GM13976 (cell line): ENCODE measurements at regions not wholly inside any gene's neighbourhood (a gene's known extent, or its start where the extent isn't known, plus 50 kb on each side); places are given as distances from the start of the nearest gene placed in this dataset.
A peak's percentile ranks its signal among the peaks of the same experiment; 100 is the strongest.

ENCODE experiments used
- DNase-seq: peaks from one replicate; pipeline ENCODE4 v3.0.0; 2012; ENCODE audit warnings: low spot score
- CTCF ChIP-seq: IDR thresholded peaks from 2 replicates; pipeline ENCODE4 v1.5.1; 2012; ENCODE audit warnings: borderline replicate concordance, mild to moderate bottlenecking; ENCODE audit not compliant: insufficient read depth; ENCODE audit errors: extremely low read depth, missing control alignments, control extremely low read depth
- in situ Hi-C: fragments of 300-500 bp; cut with MboI; formaldehyde crosslinking; loops from one replicate; pipeline ENCODE4 v1.12.0; 2022; ENCODE audit warnings: low sequenced_read_pairs, mixed read lengths, inconsistent platforms; ENCODE audit not compliant: unreplicated experiment

GRCh38 chr22:23392420-23393121, 187.5 kb downstream of the IGLL1 start:
- DNase-seq = no peak
- in situ Hi-C loops = no loop called here
- no peak for TF ChIP-seq CTCF

GRCh38 chr22:23391022-23391421, 189.1 kb downstream of the IGLL1 start:
- no peak for TF ChIP-seq CTCF
- no peak for DNase-seq
- in situ Hi-C loops = no loop called here

GRCh38 chr22:23389271-23390071, 190.6 kb downstream of the IGLL1 start:
- no peak for DNase-seq
- in situ Hi-C loops = no loop called here
- TF ChIP-seq CTCF = no peak

DNA sequence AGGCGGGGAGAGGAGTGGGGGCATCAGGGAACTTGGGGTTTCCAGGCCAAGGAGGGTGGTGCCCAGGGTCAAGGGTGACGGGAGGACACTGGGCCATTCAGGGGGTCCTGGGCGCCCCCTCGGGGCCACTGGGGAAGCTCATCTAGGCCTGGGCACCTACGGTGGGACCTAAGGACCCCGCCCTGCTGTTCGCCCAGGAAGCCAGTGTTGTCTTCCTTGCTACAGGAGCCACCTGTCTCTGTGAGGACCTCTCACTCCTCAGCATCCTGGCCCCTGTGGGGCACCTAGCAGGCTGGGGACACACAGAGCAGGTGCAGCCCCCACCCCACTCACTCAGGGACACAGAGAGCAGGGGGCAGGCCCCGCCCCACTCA, 191.6 kb downstream of the IGLL1 start:
- in situ Hi-C loops = no loop called here
- no peak for DNase-seq
- no peak for TF ChIP-seq CTCF

DNA sequence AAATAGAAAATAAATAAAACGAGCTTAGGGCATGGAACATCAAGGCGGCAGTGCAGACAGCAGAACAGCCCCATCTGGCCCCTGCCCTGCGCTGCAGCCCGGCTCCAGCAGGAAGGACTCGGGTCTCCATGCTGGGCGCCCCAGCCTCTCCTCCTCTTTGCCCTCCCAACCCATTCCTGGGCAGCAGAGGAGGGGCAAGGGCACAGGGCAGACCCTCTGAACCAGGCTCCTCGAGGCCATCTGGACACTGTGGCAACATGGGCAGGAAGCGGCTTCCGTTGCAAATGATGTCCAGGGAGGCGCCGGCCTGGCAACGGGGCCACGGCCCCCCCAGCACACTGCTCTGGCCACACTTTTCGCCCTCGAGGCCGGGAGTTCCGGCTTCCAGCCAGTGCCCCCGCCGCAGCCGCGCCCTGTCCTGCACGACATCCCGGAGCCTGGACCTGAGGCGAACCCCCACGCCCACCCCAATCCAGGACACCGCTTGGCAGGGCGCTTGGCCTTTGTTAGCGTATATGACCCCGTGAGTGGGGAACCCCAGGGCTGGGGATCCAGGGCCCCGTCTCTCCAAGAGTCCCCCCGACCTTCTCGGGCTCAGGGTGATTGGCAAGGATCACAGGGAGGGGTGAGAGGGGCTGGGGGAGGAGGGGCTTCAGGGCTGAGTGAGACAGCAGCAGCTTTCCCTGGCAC, 192.1 kb downstream of the IGLL1 start:
- no peak for TF ChIP-seq CTCF
- in situ Hi-C loops = no loop called here
- DNase-seq = no peak

- no peak for TF ChIP-seq CTCF
- in situ Hi-C loops = no loop called here
- DNase-seq = peak; percentile 32
These were observed 193.1 kb downstream of the IGLL1 start for GRCh38 chr22:23386822-23387580.
